SU-DHL-6 (cell line): ENCODE measurements at regions not wholly inside any gene's neighbourhood (a gene's known extent, or its start where the extent isn't known, plus 50 kb on each side); places are given as distances from the start of the nearest gene placed in this dataset.

Experiments
- EZH2phosphoT487 ChIP-seq: fragments of 200-600 bp; sonication (generic), shearing (Covaris generic); conservative IDR thresholded peaks from 2 replicates; pipeline ENCODE4 v1.6.1; 2018; ENCODE audit warnings: mild to moderate bottlenecking, antibody characterized with exemption, low read length, moderate library complexity, mixed read lengths
- TF ChIP-seq, protein P1 (sequence below): fragments of 200-600 bp; sonication (generic); IDR thresholded peaks from one replicate; pipeline ENCODE4 v1.5.1; 2017; ENCODE audit warnings: antibody characterized with exemption, mild to moderate bottlenecking, low read length, moderate library complexity; ENCODE audit not compliant: insufficient read depth, poor library complexity, severe bottlenecking

DNA sequence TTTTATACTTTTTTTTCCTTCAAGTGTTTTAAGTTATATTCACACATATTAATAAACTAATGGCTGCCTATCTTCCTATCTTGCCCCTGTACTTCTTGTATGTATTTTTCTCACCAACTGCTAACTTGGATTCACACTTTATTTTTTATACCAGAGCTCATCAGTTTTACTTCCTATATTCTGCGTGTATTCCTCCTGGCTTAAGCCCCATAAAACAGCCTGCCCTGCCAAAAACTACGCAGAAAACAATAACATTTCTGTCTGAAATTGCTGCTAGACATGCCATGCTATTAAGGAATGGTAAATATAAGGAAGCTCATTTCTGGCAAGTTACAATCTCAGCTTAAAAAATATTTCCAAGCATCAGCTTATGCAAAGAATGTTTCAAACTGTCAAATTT, 172.3 kb downstream of the UBE2E3 start:
- TF ChIP-seq, protein P1, sequence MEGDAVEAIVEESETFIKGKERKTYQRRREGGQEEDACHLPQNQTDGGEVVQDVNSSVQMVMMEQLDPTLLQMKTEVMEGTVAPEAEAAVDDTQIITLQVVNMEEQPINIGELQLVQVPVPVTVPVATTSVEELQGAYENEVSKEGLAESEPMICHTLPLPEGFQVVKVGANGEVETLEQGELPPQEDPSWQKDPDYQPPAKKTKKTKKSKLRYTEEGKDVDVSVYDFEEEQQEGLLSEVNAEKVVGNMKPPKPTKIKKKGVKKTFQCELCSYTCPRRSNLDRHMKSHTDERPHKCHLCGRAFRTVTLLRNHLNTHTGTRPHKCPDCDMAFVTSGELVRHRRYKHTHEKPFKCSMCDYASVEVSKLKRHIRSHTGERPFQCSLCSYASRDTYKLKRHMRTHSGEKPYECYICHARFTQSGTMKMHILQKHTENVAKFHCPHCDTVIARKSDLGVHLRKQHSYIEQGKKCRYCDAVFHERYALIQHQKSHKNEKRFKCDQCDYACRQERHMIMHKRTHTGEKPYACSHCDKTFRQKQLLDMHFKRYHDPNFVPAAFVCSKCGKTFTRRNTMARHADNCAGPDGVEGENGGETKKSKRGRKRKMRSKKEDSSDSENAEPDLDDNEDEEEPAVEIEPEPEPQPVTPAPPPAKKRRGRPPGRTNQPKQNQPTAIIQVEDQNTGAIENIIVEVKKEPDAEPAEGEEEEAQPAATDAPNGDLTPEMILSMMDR = no peak
- TF ChIP-seq EZH2phosphoT487 = no peak
